Naive B cell (primary cell): ENCODE measurements at regions not wholly inside any gene's neighbourhood (a gene's known extent, or its start where the extent isn't known, plus 50 kb on each side); places are given as distances from the start of the nearest gene placed in this dataset.

Source experiments
- ATAC-seq, 2 donors: fragments of 150-1000 bp; cut with Tn5 transposase; 2 replicates each; pipeline ENCODE4 v1.10.0; 2021; ENCODE audit warnings: low read depth in 2 of 2, mild to moderate bottlenecking in 2 of 2, moderate library complexity in 2 of 2
- DNase-seq: peaks from one replicate; pipeline ENCODE4 v3.0.0; 2022
- H3K27ac Mint-ChIP-seq, 6 donors: one replicate each; pipeline ENCODE4 v1.8.0; 2020 to 2022; ENCODE audit warnings: mild to moderate bottlenecking in 6 of 6, mixed read lengths in 6 of 6, moderate library complexity in 5 of 6, inconsistent platforms in 2 of 6
- H3K27me3 Mint-ChIP-seq, 3 donors: one replicate each; pipeline ENCODE4 v1.8.0; 2021 to 2022; ENCODE audit warnings: mixed read lengths in 3 of 3, mild to moderate bottlenecking in 1 of 3
- H3K36me3 Mint-ChIP-seq, 2 donors: one replicate each; pipeline ENCODE4 v1.8.0; 2020 to 2022; ENCODE audit warnings: mixed read lengths in 2 of 2, inconsistent platforms in 1 of 2, mild to moderate bottlenecking in 1 of 2
- H3K4me1 Mint-ChIP-seq, 3 donors: one replicate each; pipeline ENCODE4 v1.8.0; 2020 to 2022; ENCODE audit warnings: mixed read lengths in 3 of 3, inconsistent platforms in 1 of 3, mild to moderate bottlenecking in 1 of 3, moderate library complexity in 1 of 3
- H3K4me3 Mint-ChIP-seq, 8 donors: one replicate each; pipeline ENCODE4 v1.8.0; 2020 to 2022; ENCODE audit warnings: mild to moderate bottlenecking in 8 of 8, mixed read lengths in 8 of 8, moderate library complexity in 8 of 8, inconsistent platforms in 2 of 8
- H3K9me3 Mint-ChIP-seq, 7 donors: one replicate each; pipeline ENCODE4 v1.8.0; 2020 to 2022; ENCODE audit warnings: mixed read lengths in 7 of 7, mild to moderate bottlenecking in 5 of 7, inconsistent platforms in 2 of 7, moderate library complexity in 1 of 7

GRCh38 chr3:162810776-162811175, 1314.2 kb downstream of the OTOL1 start:
- H3K36me3 Mint-ChIP-seq, result no peaks in the 10 kb centered on the region
- ATAC-seq (no peak), DNase-seq (no peak)
- H3K9me3 Mint-ChIP-seq, result peaks cover 0 to 7% (median 0%) of the 10 kb centered on the region in 7 donors
- no peaks in the 10 kb centered on the region for H3K27me3 Mint-ChIP-seq
- no peak overlapping the region for H3K27ac Mint-ChIP-seq
- H3K4me3 Mint-ChIP-seq, result no peak overlapping the region
- no peaks in the 10 kb centered on the region for H3K4me1 Mint-ChIP-seq

- Mint-ChIP-seq H3K27me3 (no peaks in the 10 kb centered on the region), H3K36me3 (no peaks in the 10 kb centered on the region), H3K4me1 (no peaks in the 10 kb centered on the region), H3K27ac (no peak overlapping the region), H3K4me3 (no peak overlapping the region), H3K9me3 (peaks cover 0 to 4% (median 0%) of the 10 kb centered on the region in 7 donors)
- ATAC-seq (no peak), DNase-seq (no peak)
These were observed 1346.1 kb downstream of the OTOL1 start for GRCh38 chr3:162842549-162843216.

- no peaks in the 10 kb centered on the region for H3K4me1 Mint-ChIP-seq
- ATAC-seq (no peak), DNase-seq (no peak)
- no peak overlapping the region for H3K27ac Mint-ChIP-seq
- no peak overlapping the region for H3K4me3 Mint-ChIP-seq
- no peaks in the 10 kb centered on the region for H3K27me3 Mint-ChIP-seq
- H3K36me3 Mint-ChIP-seq, result no peaks in the 10 kb centered on the region
- peaks cover 0 to 3% (median 2%) of the 10 kb centered on the region in 7 donors for H3K9me3 Mint-ChIP-seq
These were observed 1349.3 kb downstream of the OTOL1 start for GRCh38 chr3:162845918-162846317.

- H3K4me3 Mint-ChIP-seq, result no peak overlapping the region
- ATAC-seq, result no peak
- no peaks in the 10 kb centered on the region for H3K27me3 Mint-ChIP-seq
- DNase-seq, result no peak
- H3K27ac Mint-ChIP-seq, result no peak overlapping the region
- H3K9me3 Mint-ChIP-seq, result peaks cover 0 to 5% (median 2%) of the 10 kb centered on the region in 7 donors
- no peaks in the 10 kb centered on the region for H3K4me1 Mint-ChIP-seq
- H3K36me3 Mint-ChIP-seq, result no peaks in the 10 kb centered on the region
These were observed 1350.9 kb downstream of the OTOL1 start for GRCh38 chr3:162847511-162847910.

GRCh38 chr3:162863579-162863978, 1367.0 kb downstream of the OTOL1 start:
- Mint-ChIP-seq H3K4me1 (no peaks in the 10 kb centered on the region), H3K27ac (no peak overlapping the region), H3K9me3 (peaks cover 0 to 2% (median 0%) of the 10 kb centered on the region in 7 donors), H3K27me3 (no peaks in the 10 kb centered on the region), H3K36me3 (no peaks in the 10 kb centered on the region), H3K4me3 (no peak overlapping the region)
- DNase-seq, result no peak
- no peak for ATAC-seq

- H3K9me3 Mint-ChIP-seq, result peaks cover 0 to 5% (median 0%) of the 10 kb centered on the region in 7 donors
- H3K36me3 Mint-ChIP-seq, result no peaks in the 10 kb centered on the region
- ATAC-seq, result no peak
- no peak overlapping the region for H3K27ac Mint-ChIP-seq
- H3K4me3 Mint-ChIP-seq, result no peak overlapping the region
- no peaks in the 10 kb centered on the region for H3K27me3 Mint-ChIP-seq
- DNase-seq, result no peak
- H3K4me1 Mint-ChIP-seq, result no peaks in the 10 kb centered on the region
These were observed 1368.9 kb downstream of the OTOL1 start for GRCh38 chr3:162865466-162865865.

- Mint-ChIP-seq H3K4me3 (no peak overlapping the region), H3K9me3 (peaks cover 0 to 2% (median 0%) of the 10 kb centered on the region in 7 donors), H3K4me1 (no peaks in the 10 kb centered on the region), H3K27me3 (no peaks in the 10 kb centered on the region), H3K36me3 (no peaks in the 10 kb centered on the region), H3K27ac (no peak overlapping the region)
- ATAC-seq (no peak), DNase-seq (no peak)
These were observed 1382.5 kb downstream of the OTOL1 start for GRCh38 chr3:162879021-162879562.

GRCh38 chr3:162884373-162884772, 1387.8 kb downstream of the OTOL1 start:
- Mint-ChIP-seq H3K27ac (no peak overlapping the region), H3K4me1 (no peaks in the 10 kb centered on the region), H3K27me3 (no peaks in the 10 kb centered on the region), H3K9me3 (peaks cover 0 to 5% (median 0%) of the 10 kb centered on the region in 7 donors), H3K4me3 (no peak overlapping the region), H3K36me3 (no peaks in the 10 kb centered on the region)
- ATAC-seq, result no peak
- no peak for DNase-seq

GRCh38 chr3:162892921-162893793, 1396.5 kb downstream of the OTOL1 start:
- Mint-ChIP-seq H3K4me3 (peak overlapping the region in 1 of 8 donors; percentile 25), H3K4me1 (no peaks in the 10 kb centered on the region), H3K27ac (no peak overlapping the region), H3K9me3 (peaks cover 0 to 11% (median 0%) of the 10 kb centered on the region in 7 donors), H3K36me3 (no peaks in the 10 kb centered on the region), H3K27me3 (no peaks in the 10 kb centered on the region)
- DNase-seq (no peak), ATAC-seq (no peak)

- Mint-ChIP-seq H3K27ac (no peak overlapping the region), H3K27me3 (no peaks in the 10 kb centered on the region), H3K36me3 (no peaks in the 10 kb centered on the region), H3K9me3 (peaks cover 0 to 11% (median 0%) of the 10 kb centered on the region in 7 donors), H3K4me1 (no peaks in the 10 kb centered on the region), H3K4me3 (no peak overlapping the region)
- ATAC-seq (no peak), DNase-seq (no peak)
These were observed 1400.7 kb downstream of the OTOL1 start for GRCh38 chr3:162897291-162897690.

- H3K9me3 Mint-ChIP-seq, result peaks cover 0 to 9% (median 4%) of the 10 kb centered on the region in 7 donors
- H3K27me3 Mint-ChIP-seq, result no peaks in the 10 kb centered on the region
- H3K27ac Mint-ChIP-seq, result no peak overlapping the region
- no peak overlapping the region for H3K4me3 Mint-ChIP-seq
- H3K36me3 Mint-ChIP-seq, result no peaks in the 10 kb centered on the region
- DNase-seq (no peak), ATAC-seq (no peak)
- no peaks in the 10 kb centered on the region for H3K4me1 Mint-ChIP-seq
These were observed 1435.9 kb downstream of the OTOL1 start for GRCh38 chr3:162932503-162932902.

GRCh38 chr3:162933656-162934055, 1437.0 kb downstream of the OTOL1 start:
- Mint-ChIP-seq H3K4me3 (no peak overlapping the region), H3K27me3 (no peaks in the 10 kb centered on the region), H3K27ac (no peak overlapping the region), H3K4me1 (no peaks in the 10 kb centered on the region), H3K36me3 (no peaks in the 10 kb centered on the region), H3K9me3 (peaks cover 0 to 10% (median 4%) of the 10 kb centered on the region in 7 donors)
- DNase-seq, result no peak
- ATAC-seq, result no peak

GRCh38 chr3:162936706-162937105, 1440.1 kb downstream of the OTOL1 start:
- Mint-ChIP-seq H3K4me3 (no peak overlapping the region), H3K27me3 (no peaks in the 10 kb centered on the region), H3K27ac (no peak overlapping the region), H3K4me1 (no peaks in the 10 kb centered on the region), H3K9me3 (peaks cover 2 to 17% (median 5%) of the 10 kb centered on the region in 7 donors), H3K36me3 (no peaks in the 10 kb centered on the region)
- no peak for ATAC-seq
- no peak for DNase-seq

GRCh38 chr3:162938083-162938482, 1441.5 kb downstream of the OTOL1 start:
- no peak for ATAC-seq
- peaks cover 0 to 14% (median 4%) of the 10 kb centered on the region in 7 donors for H3K9me3 Mint-ChIP-seq
- no peaks in the 10 kb centered on the region for H3K27me3 Mint-ChIP-seq
- no peaks in the 10 kb centered on the region for H3K4me1 Mint-ChIP-seq
- no peaks in the 10 kb centered on the region for H3K36me3 Mint-ChIP-seq
- H3K27ac Mint-ChIP-seq, result no peak overlapping the region
- no peak for DNase-seq
- H3K4me3 Mint-ChIP-seq, result no peak overlapping the region
